GM23338 (cell line): ENCODE measurements at regions not wholly inside any gene's neighbourhood (a gene's known extent, or its start where the extent isn't known, plus 50 kb on each side); places are given as distances from the start of the nearest gene placed in this dataset.

Experiments
- ATAC-seq: fragments of 200-7000 bp; cut with Tn5 transposase; 3 replicates; pipeline ENCODE4 v1.9.1; 2020
- DNase-seq: peaks from one replicate; pipeline ENCODE4 v3.0.0-alpha.2; 2015; ENCODE audit warnings: low spot score
- H2AFZ ChIP-seq: fragments of 200-600 bp; sonication (generic); 2 replicates; pipeline ENCODE4 v1.8.0; 2016; ENCODE audit warnings: antibody characterized with exemption, mild to moderate bottlenecking, moderate library complexity
- H3F3A ChIP-seq: fragments of 200-600 bp; sonication (generic); replicated peaks from 2 replicates; pipeline ENCODE4 v1.8.0; 2017; ENCODE audit warnings: antibody characterized with exemption, mixed run types, low read depth
- H3K27ac ChIP-seq: fragments of 200-600 bp; sonication (generic); 2 replicates; pipeline ENCODE4 v1.6.1; 2016; ENCODE audit warnings: low read depth
- H3K27me3 ChIP-seq: fragments of 200-600 bp; sonication (generic); 2 replicates; pipeline ENCODE4 v1.8.0; 2016; ENCODE audit warnings: mild to moderate bottlenecking, mixed run types, moderate library complexity; ENCODE audit not compliant: insufficient read depth
- H3K36me3 ChIP-seq: fragments of 200-600 bp; sonication (generic); 2 replicates; pipeline ENCODE4 v1.8.0; 2016; ENCODE audit warnings: mild to moderate bottlenecking; ENCODE audit not compliant: insufficient read depth
- H3K4me1 ChIP-seq: fragments of 200-600 bp; sonication (generic); 2 replicates; pipeline ENCODE4 v1.8.0; 2016; ENCODE audit warnings: mild to moderate bottlenecking, moderate library complexity; ENCODE audit not compliant: insufficient read depth
- H3K4me2 ChIP-seq: fragments of 200-600 bp; sonication (generic); 2 replicates; pipeline ENCODE4 v1.7.1; 2017; ENCODE audit warnings: mixed run types
- H3K4me3 ChIP-seq: fragments of 200-600 bp; sonication (generic); 2 replicates; pipeline ENCODE4 v1.6.1; 2016; ENCODE audit warnings: mixed run types
- H3K79me2 ChIP-seq: fragments of 200-600 bp; sonication (generic); replicated peaks from 2 replicates; pipeline ENCODE4 v1.8.0; 2017; ENCODE audit warnings: mild to moderate bottlenecking; ENCODE audit not compliant: insufficient read depth
- H3K9me2 ChIP-seq: fragments of 200-600 bp; sonication (generic); 2 replicates; pipeline ENCODE4 v1.8.0; 2017; ENCODE audit not compliant: insufficient read depth
- H4K20me1 ChIP-seq: fragments of 200-600 bp; sonication (generic); replicated peaks from 2 replicates; pipeline ENCODE4 v1.8.0; 2017; ENCODE audit warnings: mild to moderate bottlenecking; ENCODE audit not compliant: insufficient read depth
- H3K27ac Mint-ChIP-seq: 2 replicates; pipeline ENCODE4 v1.8.0; 2020; ENCODE audit warnings: inconsistent platforms, mild to moderate bottlenecking, moderate library complexity, mixed read lengths
- H3K27me3 Mint-ChIP-seq: 3 replicates; pipeline ENCODE4 v1.8.0; 2022; ENCODE audit warnings: low read depth, mild to moderate bottlenecking, moderate library complexity, mixed read lengths, inconsistent platforms; ENCODE audit not compliant: insufficient read depth, poor library complexity
- H3K36me3 Mint-ChIP-seq: 3 replicates; pipeline ENCODE4 v1.8.0; 2021; ENCODE audit warnings: low read depth, mild to moderate bottlenecking, inconsistent platforms, moderate library complexity, mixed read lengths
- H3K4me1 Mint-ChIP-seq: 3 replicates; pipeline ENCODE4 v1.8.0; 2020; ENCODE audit warnings: mild to moderate bottlenecking, inconsistent platforms, mixed read lengths
- H3K4me3 Mint-ChIP-seq: 3 replicates; pipeline ENCODE4 v1.8.0; 2021; ENCODE audit warnings: moderate library complexity, mild to moderate bottlenecking, inconsistent platforms, mixed read lengths
- H3K9me3 Mint-ChIP-seq: 3 replicates; pipeline ENCODE4 v1.8.0; 2020; ENCODE audit warnings: moderate library complexity, mild to moderate bottlenecking, inconsistent platforms, mixed read lengths
- CREB1 ChIP-seq: fragments of 250-450 bp; sonication (Bioruptor Pico); IDR thresholded peaks from 2 replicates; pipeline ENCODE4 v1.5.0; 2020; ENCODE audit warnings: low read depth, mild to moderate bottlenecking, moderate library complexity
- CTCF ChIP-seq, 2 experiments: fragments of 200-600 bp in 1 of 2; sonication (generic) in 1 of 2; conservative IDR thresholded peaks; 2 replicates each; pipeline versions ENCODE4 v1.5.1 to v1.6.1; 2016 to 2017; ENCODE audit warnings: antibody characterized with exemption in 2 of 2, low read depth in 2 of 2, mild to moderate bottlenecking in 2 of 2, moderate library complexity in 1 of 2
- ETS1 ChIP-seq: IDR thresholded peaks from 2 replicates; pipeline ENCODE4 v1.6.1; 2016; ENCODE audit warnings: antibody characterized with exemption
- EZH2phosphoT487 ChIP-seq: fragments of 200-600 bp; sonication (generic); IDR thresholded peaks from one replicate; pipeline ENCODE4 v1.8.1; 2018; ENCODE audit warnings: antibody characterized with exemption; ENCODE audit not compliant: unreplicated experiment
- JUNB ChIP-seq: IDR thresholded peaks from one replicate; pipeline ENCODE4 v1.6.1; 2016; ENCODE audit warnings: antibody characterized with exemption; ENCODE audit not compliant: unreplicated experiment
- NANOG ChIP-seq: IDR thresholded peaks from 2 replicates; pipeline ENCODE4 v1.6.1; 2016; ENCODE audit warnings: antibody characterized with exemption, borderline replicate concordance
- POLR2AphosphoS5 ChIP-seq: IDR thresholded peaks from 2 replicates; pipeline ENCODE4 v1.6.1; 2016; ENCODE audit warnings: antibody characterized with exemption, low read depth
- STAT1 ChIP-seq: IDR thresholded peaks from one replicate; pipeline ENCODE4 v1.6.1; 2016; ENCODE audit warnings: antibody characterized with exemption; ENCODE audit not compliant: unreplicated experiment
- ZNF114 ChIP-seq: fragments of 250-450 bp; sonication (Bioruptor Pico); IDR thresholded peaks from 2 replicates; pipeline ENCODE4 v1.5.0; 2020; ENCODE audit warnings: mild to moderate bottlenecking, moderate library complexity
- ZNF462 ChIP-seq: fragments of 250-450 bp; sonication (Bioruptor Pico); IDR thresholded peaks from 2 replicates; pipeline ENCODE4 v1.5.0; 2020; ENCODE audit warnings: mild to moderate bottlenecking, moderate library complexity

- no peak for TF ChIP-seq ZNF462 (CRISPR knock-in tag)
- TF ChIP-seq POLR2AphosphoS5 = no peak
- no peak for TF ChIP-seq CREB1 (CRISPR knock-in tag)
- TF ChIP-seq ZNF114 (CRISPR knock-in tag) = no peak
- TF ChIP-seq EZH2phosphoT487 = no peak
- TF ChIP-seq NANOG = no peak
Measured at GRCh38 chr13:69373747-69374425, 733.7 kb upstream of the ATXN8OS start (continued).

- Histone ChIP-seq H3K79me2 (no peaks in the 10 kb centered on the region), H3K4me3 (no peak overlapping the region), H3K27me3 (no peaks in the 10 kb centered on the region), H4K20me1 (no peaks in the 10 kb centered on the region), H3K36me3 (no peaks in the 10 kb centered on the region), H3F3A (no peaks in the 10 kb centered on the region), H3K4me1 (no peaks in the 10 kb centered on the region), H3K4me2 (no peak overlapping the region), H2AFZ (no peak overlapping the region), H3K9me2 (no peaks in the 10 kb centered on the region), H3K27ac (no peak overlapping the region)
- H3K4me3 Mint-ChIP-seq = no peak overlapping the region
- peaks cover 3% of the 10 kb centered on the region for H3K27me3 Mint-ChIP-seq
- no peaks in the 10 kb centered on the region; the same call in 2 of the 3 replicates for H3K9me3 Mint-ChIP-seq
- no peaks in the 10 kb centered on the region for H3K36me3 Mint-ChIP-seq
- ATAC-seq (no peak), DNase-seq (no peak)
- no peaks in the 10 kb centered on the region for H3K4me1 Mint-ChIP-seq
- no peak for TF ChIP-seq ZNF114 (CRISPR knock-in tag)
- TF ChIP-seq ETS1 = no peak
- TF ChIP-seq POLR2AphosphoS5 = no peak
- TF ChIP-seq EZH2phosphoT487 = no peak
- no peak for TF ChIP-seq CTCF (conservative IDR thresholded peaks at IDR 0.05; ENCODE audit: low read depth in 2 of 2)
- TF ChIP-seq CREB1 (CRISPR knock-in tag) = no peak
- TF ChIP-seq NANOG = no peak
- TF ChIP-seq STAT1 = no peak
- TF ChIP-seq JUNB = no peak
- no peak overlapping the region for H3K27ac Mint-ChIP-seq
Measured at GRCh38 chr13:69363360-69363759, 744.3 kb upstream of the ATXN8OS start.
